ENCODE measurements at regions not wholly inside any gene's neighbourhood (a gene's known extent, or its start where the extent isn't known, plus 50 kb on each side); places are given as distances from the start of the nearest gene placed in this dataset.

DNA sequence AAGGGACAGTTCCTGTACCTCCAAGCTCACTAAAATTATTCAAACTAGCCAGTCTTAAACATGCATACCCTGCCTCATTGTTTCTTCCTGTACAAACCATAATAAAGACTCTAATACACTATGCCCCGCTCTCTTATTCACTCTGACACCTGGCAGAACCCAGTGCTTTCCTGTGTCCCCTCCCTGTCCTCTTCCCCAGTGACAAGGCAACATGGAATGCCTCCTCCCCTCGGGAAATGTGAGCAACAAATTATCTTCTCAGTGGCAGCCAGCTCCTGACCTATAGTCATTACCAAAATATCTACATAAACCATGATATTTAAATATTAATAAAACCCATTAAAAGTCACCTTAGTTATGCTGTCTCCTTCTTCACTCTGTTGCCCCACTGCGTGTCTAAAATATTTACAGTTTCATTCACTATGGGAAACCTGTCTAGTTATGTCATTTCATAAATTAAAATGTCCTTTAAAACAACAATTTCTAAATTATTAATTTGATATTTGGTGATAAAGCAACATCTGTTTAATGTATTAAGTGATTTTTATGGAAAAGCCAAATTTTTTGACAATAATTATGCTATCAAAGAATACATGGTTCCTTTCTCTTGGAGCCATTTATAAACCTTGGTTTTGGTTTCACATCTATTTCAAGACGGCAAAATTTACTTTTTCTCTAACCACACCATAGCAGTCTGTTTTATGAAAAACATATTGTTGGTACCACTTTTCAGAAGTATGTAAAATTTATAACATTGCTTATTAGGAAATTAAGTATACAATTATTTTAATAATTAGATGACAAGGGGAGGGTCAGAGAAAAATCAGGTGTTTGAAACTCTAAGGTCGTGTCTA is 1355.2 kb downstream of the XPNPEP1 start:
- TF ChIP-seq, protein P1, sequence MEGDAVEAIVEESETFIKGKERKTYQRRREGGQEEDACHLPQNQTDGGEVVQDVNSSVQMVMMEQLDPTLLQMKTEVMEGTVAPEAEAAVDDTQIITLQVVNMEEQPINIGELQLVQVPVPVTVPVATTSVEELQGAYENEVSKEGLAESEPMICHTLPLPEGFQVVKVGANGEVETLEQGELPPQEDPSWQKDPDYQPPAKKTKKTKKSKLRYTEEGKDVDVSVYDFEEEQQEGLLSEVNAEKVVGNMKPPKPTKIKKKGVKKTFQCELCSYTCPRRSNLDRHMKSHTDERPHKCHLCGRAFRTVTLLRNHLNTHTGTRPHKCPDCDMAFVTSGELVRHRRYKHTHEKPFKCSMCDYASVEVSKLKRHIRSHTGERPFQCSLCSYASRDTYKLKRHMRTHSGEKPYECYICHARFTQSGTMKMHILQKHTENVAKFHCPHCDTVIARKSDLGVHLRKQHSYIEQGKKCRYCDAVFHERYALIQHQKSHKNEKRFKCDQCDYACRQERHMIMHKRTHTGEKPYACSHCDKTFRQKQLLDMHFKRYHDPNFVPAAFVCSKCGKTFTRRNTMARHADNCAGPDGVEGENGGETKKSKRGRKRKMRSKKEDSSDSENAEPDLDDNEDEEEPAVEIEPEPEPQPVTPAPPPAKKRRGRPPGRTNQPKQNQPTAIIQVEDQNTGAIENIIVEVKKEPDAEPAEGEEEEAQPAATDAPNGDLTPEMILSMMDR (conservative IDR thresholded peaks at IDR 0.05; ENCODE audit: low read depth, low read length), result no peak
- TF ChIP-seq EZH2 (IDR thresholded peaks at IDR 0.05; ENCODE audit: low read length, unreplicated experiment) (no peak), EZH2phosphoT487 (IDR thresholded peaks at IDR 0.05; ENCODE audit: borderline replicate concordance, low read length) (no peak)
